H1 (cell line): ENCODE measurements at regions not wholly inside any gene's neighbourhood (a gene's known extent, or its start where the extent isn't known, plus 50 kb on each side); places are given as distances from the start of the nearest gene placed in this dataset.

ENCODE experiments used
- CEBPB ChIP-seq: IDR thresholded peaks from 2 replicates; pipeline ENCODE4 v1.6.1; 2012; ENCODE audit warnings: low read depth, low read length
- CTCF ChIP-seq, 3 experiments: IDR thresholded peaks; 1 replicate in 2 of 3; 2 replicates in 1 of 3; pipeline versions ENCODE4 v1.5.1 to v1.6.1; 2011; ENCODE audit warnings: low read length in 3 of 3, mild to moderate bottlenecking in 3 of 3, inconsistent platforms in 2 of 3, low read depth in 1 of 3, moderate library complexity in 1 of 3; ENCODE audit not compliant: insufficient read depth in 1 of 3; ENCODE audit errors: control extremely low read depth in 1 of 3
- FOSL1 ChIP-seq: IDR thresholded peaks from 2 replicates; pipeline ENCODE4 v1.6.1; 2011; ENCODE audit warnings: mild to moderate bottlenecking, low read depth, low read length, moderate library complexity; ENCODE audit not compliant: insufficient read depth
- MAX ChIP-seq: IDR thresholded peaks from 2 replicates; pipeline ENCODE4 v1.6.1; 2012; ENCODE audit warnings: inconsistent platforms
- POLR2A ChIP-seq, 2 experiments: IDR thresholded peaks; 1 replicate in 1 of 2; 2 replicates in 1 of 2; pipeline ENCODE4 v1.6.1; 2011; ENCODE audit warnings: low read depth in 2 of 2, low read length in 2 of 2, mild to moderate bottlenecking in 2 of 2; ENCODE audit errors: control extremely low read depth in 1 of 2

DNA sequence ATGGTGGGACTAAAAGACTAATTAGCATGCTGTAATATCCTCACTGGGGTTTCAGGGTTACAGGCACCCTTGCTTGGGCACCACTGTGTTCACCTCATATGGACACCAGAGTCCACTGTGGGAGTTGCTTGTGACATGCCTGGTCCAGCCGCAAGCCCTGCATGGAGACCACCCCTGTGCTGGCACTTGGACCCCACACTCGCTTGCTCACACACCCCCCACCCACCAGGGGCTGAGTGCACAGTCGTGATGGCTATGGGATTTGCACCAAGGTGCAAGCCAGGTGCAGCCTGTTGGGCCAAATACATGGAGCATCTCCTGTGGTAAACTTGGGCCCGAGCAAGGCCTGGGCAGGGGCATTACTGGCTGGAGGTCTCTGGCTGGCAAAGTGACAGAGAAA, 129.1 kb downstream of the SYT10 start:
- TF ChIP-seq MAX (no peak), CTCF (IDR thresholded peaks at IDR 0.05; ENCODE audit: control extremely low read depth in 1 of 3, insufficient read depth in 1 of 3, low read depth in 1 of 3, low read length in 3 of 3) (no peak), CEBPB (no peak), POLR2A (IDR thresholded peaks at IDR 0.05; ENCODE audit: control extremely low read depth in 1 of 2, low read depth in 2 of 2, low read length in 2 of 2) (no peak), FOSL1 (no peak)
